H9 (cell line): ENCODE measurements at regions not wholly inside any gene's neighbourhood (a gene's known extent, or its start where the extent isn't known, plus 50 kb on each side); places are given as distances from the start of the nearest gene placed in this dataset.

Experiments used
- DNase-seq: peaks from one replicate; pipeline ENCODE4 v3.0.0-alpha.2; 2017
- H2AFZ ChIP-seq: one replicate; pipeline ENCODE4 v1.6.1; 2013; ENCODE audit warnings: mild to moderate bottlenecking, low read length, control low read depth, moderate library complexity
- H2AK5ac ChIP-seq: 2 replicates; pipeline ENCODE4 v1.6.1; 2013; ENCODE audit warnings: low read length, control low read depth, mixed read lengths; ENCODE audit not compliant: insufficient read length
- H2BK120ac ChIP-seq: one replicate; pipeline ENCODE4 v1.6.1; 2013; ENCODE audit warnings: low read depth, mild to moderate bottlenecking, low read length, control low read depth, inconsistent platforms; ENCODE audit not compliant: poor library complexity, severe bottlenecking
- H2BK12ac ChIP-seq: 2 replicates; pipeline ENCODE4 v1.6.1; 2013; ENCODE audit warnings: low read length, control low read depth, mixed read lengths, low read depth; ENCODE audit not compliant: insufficient read length
- H2BK15ac ChIP-seq: 2 replicates; pipeline ENCODE4 v1.6.1; 2013; ENCODE audit warnings: low read depth, low read length, control low read depth
- H2BK20ac ChIP-seq: one replicate; pipeline ENCODE4 v1.6.1; 2013; ENCODE audit warnings: low read depth, mild to moderate bottlenecking, low read length, control low read depth, inconsistent platforms; ENCODE audit not compliant: poor library complexity, severe bottlenecking
- H2BK5ac ChIP-seq: 2 replicates; pipeline ENCODE4 v1.6.1; 2013; ENCODE audit warnings: low read length, control low read depth, mixed read lengths; ENCODE audit not compliant: insufficient read length
- H3K14ac ChIP-seq: 2 replicates; pipeline ENCODE4 v1.6.1; 2013; ENCODE audit warnings: low read length, control low read depth; ENCODE audit not compliant: insufficient read depth
- H3K18ac ChIP-seq: 2 replicates; pipeline ENCODE4 v1.6.1; 2013; ENCODE audit warnings: low read depth, mild to moderate bottlenecking, mixed read lengths, low read length, control low read depth; ENCODE audit not compliant: insufficient read length
- H3K23ac ChIP-seq: 2 replicates; pipeline ENCODE4 v1.6.1; 2013; ENCODE audit warnings: low read length, control low read depth, mixed read lengths, low read depth; ENCODE audit not compliant: insufficient read length
- H3K23me2 ChIP-seq: 2 replicates; pipeline ENCODE4 v1.6.1; 2013; ENCODE audit warnings: low read depth, mild to moderate bottlenecking, mixed read lengths, low read length, control low read depth; ENCODE audit not compliant: insufficient read length, poor library complexity, severe bottlenecking
- H3K27ac ChIP-seq: 2 replicates; pipeline ENCODE4 v1.5.1; 2013; ENCODE audit warnings: low read length, control low read depth, mixed read lengths, low read depth; ENCODE audit not compliant: insufficient read length
- H3K27me3 ChIP-seq: 2 replicates; pipeline ENCODE4 v1.6.1; 2013; ENCODE audit warnings: low read length, control low read depth, inconsistent platforms; ENCODE audit not compliant: insufficient read depth
- H3K4ac ChIP-seq: 2 replicates; pipeline ENCODE4 v1.6.1; 2013; ENCODE audit warnings: low read depth, mild to moderate bottlenecking, control low read depth, inconsistent platforms, low read length, moderate library complexity
- H3K4me1 ChIP-seq: 2 replicates; pipeline ENCODE4 v1.6.1; 2013; ENCODE audit warnings: low read length, control low read depth, inconsistent platforms; ENCODE audit not compliant: insufficient read depth
- H3K4me2 ChIP-seq: 2 replicates; pipeline ENCODE4 v1.6.1; 2013; ENCODE audit warnings: low read length, control low read depth, mixed read lengths; ENCODE audit not compliant: insufficient read length, insufficient read depth
- H3K56ac ChIP-seq: 2 replicates; pipeline ENCODE4 v1.6.1; 2013; ENCODE audit warnings: low read depth, mild to moderate bottlenecking, mixed read lengths, low read length, control low read depth; ENCODE audit not compliant: insufficient read length
- H3K79me1 ChIP-seq: 2 replicates; pipeline ENCODE4 v1.6.1; 2013; ENCODE audit warnings: low read depth, mild to moderate bottlenecking, moderate library complexity, low read length, control low read depth, inconsistent platforms; ENCODE audit not compliant: insufficient read depth, poor library complexity, severe bottlenecking
- H3K79me2 ChIP-seq: 2 replicates; pipeline ENCODE4 v1.6.1; 2013; ENCODE audit warnings: low read length, control low read depth, inconsistent platforms; ENCODE audit not compliant: insufficient read depth
- H3K9ac ChIP-seq: 2 replicates; pipeline ENCODE4 v1.6.1; 2013; ENCODE audit warnings: low read length, control low read depth, mixed read lengths; ENCODE audit not compliant: insufficient read length; ENCODE audit errors: extremely low read depth
- H3K9me3 ChIP-seq: one replicate; pipeline ENCODE4 v1.6.1; 2013; ENCODE audit warnings: low read depth, low read length, inconsistent platforms; ENCODE audit not compliant: control insufficient read depth
- H3T11ph ChIP-seq: one replicate; pipeline ENCODE4 v1.6.1; 2013; ENCODE audit warnings: mild to moderate bottlenecking, low read length, control low read depth, inconsistent platforms
- H4K20me1 ChIP-seq: one replicate; pipeline ENCODE4 v1.6.1; 2013; ENCODE audit not compliant: control insufficient read depth, insufficient read length, insufficient read depth
- H4K5ac ChIP-seq: 2 replicates; pipeline ENCODE4 v1.6.1; 2013; ENCODE audit warnings: low read depth, mild to moderate bottlenecking, mixed read lengths, low read length, control low read depth; ENCODE audit not compliant: insufficient read length
- H4K8ac ChIP-seq: replicated peaks from 2 replicates; pipeline ENCODE4 v1.6.1; 2013; ENCODE audit warnings: low read length, control low read depth, mixed read lengths, low read depth; ENCODE audit not compliant: insufficient read length
- H4K91ac ChIP-seq: 2 replicates; pipeline ENCODE4 v1.6.1; 2013; ENCODE audit warnings: low read depth, mild to moderate bottlenecking, moderate library complexity, mixed read lengths, low read length, control low read depth; ENCODE audit not compliant: insufficient read length
- H3K27ac Mint-ChIP-seq, 3 experiments: 2 replicates in 2 of 3; 3 replicates in 1 of 3; pipeline ENCODE4 v1.8.0; 2020 to 2021; ENCODE audit warnings: mixed read lengths in 3 of 3, mild to moderate bottlenecking in 1 of 3, moderate library complexity in 1 of 3
- H3K27me3 Mint-ChIP-seq: 2 replicates; pipeline ENCODE4 v1.8.0; 2021; ENCODE audit warnings: low read depth, mild to moderate bottlenecking, moderate library complexity, mixed read lengths
- H3K36me3 Mint-ChIP-seq, 3 experiments: 2 replicates in 2 of 3; 3 replicates in 1 of 3; pipeline ENCODE4 v1.8.0; 2020 to 2021; ENCODE audit warnings: low read depth in 3 of 3, mixed read lengths in 3 of 3; ENCODE audit not compliant: insufficient read depth in 1 of 3
- H3K4me1 Mint-ChIP-seq, 2 experiments: 2 replicates each; pipeline ENCODE4 v1.8.0; 2020; ENCODE audit warnings: mixed read lengths in 2 of 2
- H3K4me3 Mint-ChIP-seq, 2 experiments: 2 replicates in 1 of 2; 3 replicates in 1 of 2; pipeline ENCODE4 v1.8.0; 2020 to 2021; ENCODE audit warnings: mild to moderate bottlenecking in 2 of 2, mixed read lengths in 2 of 2, moderate library complexity in 1 of 2
- H3K9me3 Mint-ChIP-seq, 2 experiments: 2 replicates in 1 of 2; 3 replicates in 1 of 2; pipeline ENCODE4 v1.8.0; 2020; ENCODE audit warnings: mild to moderate bottlenecking in 2 of 2, mixed read lengths in 2 of 2, moderate library complexity in 1 of 2
- WGBS: extraction: QIAGEN DNeasy Blood & Tissue Kit; methylation state at CpG from one replicate; pipeline ENCODE4 v1.1.7; 2013; ENCODE audit warnings: missing lambda C conversion rate, low lambda C conversion rate, mixed read lengths; ENCODE audit not compliant: insufficient read length; ENCODE audit errors: extremely low coverage; 5-methylcytosine and 5-hydroxymethylcytosine counted together
- TF ChIP-seq, protein P1 (sequence below): fragments of 200-600 bp; sonication (generic); conservative IDR thresholded peaks from 3 replicates; pipeline ENCODE4 v1.8.0; 2021; ENCODE audit warnings: antibody characterized with exemption, mild to moderate bottlenecking

DNA sequence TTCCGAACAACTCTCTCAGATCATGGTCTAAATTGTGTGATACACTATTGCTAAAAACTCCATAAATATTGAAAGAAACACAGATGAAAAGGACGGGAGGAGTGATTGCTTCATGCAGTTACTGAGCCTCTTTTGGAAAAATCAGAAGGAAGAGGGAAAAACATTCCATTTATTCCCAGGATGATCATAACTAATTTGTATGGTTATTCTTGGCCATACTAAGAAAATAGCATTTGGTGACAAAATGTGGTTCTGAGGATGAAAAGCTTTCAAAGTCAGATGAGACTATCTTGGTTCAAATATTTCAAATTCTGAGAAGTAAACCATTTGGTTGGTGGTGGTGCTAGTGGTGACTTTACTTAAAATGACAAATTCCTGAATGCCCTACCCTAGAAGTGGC is 305.4 kb upstream of the LDB2 start:
- H3K23me2 ChIP-seq = no peaks in the 10 kb centered on the region
- no peaks in the 10 kb centered on the region for H3K79me1 ChIP-seq
- no peak overlapping the region for H3K14ac ChIP-seq
- H4K91ac ChIP-seq = no peak overlapping the region
- H3K27me3 ChIP-seq = no peaks in the 10 kb centered on the region
- Mint-ChIP-seq H3K36me3 (no peaks in the 10 kb centered on the region), H3K9me3 (peaks cover 0 to 2% of the 10 kb centered on the region in 2 experiments; a peak in 3 of 5 replicates), H3K27me3 (no peaks in the 10 kb centered on the region), H3K27ac (no peak overlapping the region), H3K4me3 (no peak overlapping the region), H3K4me1 (no peaks in the 10 kb centered on the region)
- no peaks in the 10 kb centered on the region for H4K20me1 ChIP-seq
- no peak overlapping the region for H3K9ac ChIP-seq
- no peak overlapping the region for H2BK20ac ChIP-seq
- no peak overlapping the region for H3K4me2 ChIP-seq
- no CpG with 5 or more reads among the region's 2 CpGs for WGBS
- H4K8ac ChIP-seq = no peak overlapping the region
- no peak overlapping the region for H3K4ac ChIP-seq
- H3K23ac ChIP-seq = no peak overlapping the region
- DNase-seq = no peak
- no peaks in the 10 kb centered on the region for H3K79me2 ChIP-seq
- H3K4me1 ChIP-seq = no peaks in the 10 kb centered on the region
- H3T11ph ChIP-seq = no peak overlapping the region
- no peak overlapping the region for H3K18ac ChIP-seq
- no peak overlapping the region for H3K56ac ChIP-seq
- H2BK12ac ChIP-seq = no peak overlapping the region
- H2BK5ac ChIP-seq = no peak overlapping the region
- no peak overlapping the region for H2AK5ac ChIP-seq
- no peak overlapping the region for H2AFZ ChIP-seq
- H2BK15ac ChIP-seq = no peak overlapping the region
- H3K27ac ChIP-seq = no peak overlapping the region
- TF ChIP-seq, protein P1, sequence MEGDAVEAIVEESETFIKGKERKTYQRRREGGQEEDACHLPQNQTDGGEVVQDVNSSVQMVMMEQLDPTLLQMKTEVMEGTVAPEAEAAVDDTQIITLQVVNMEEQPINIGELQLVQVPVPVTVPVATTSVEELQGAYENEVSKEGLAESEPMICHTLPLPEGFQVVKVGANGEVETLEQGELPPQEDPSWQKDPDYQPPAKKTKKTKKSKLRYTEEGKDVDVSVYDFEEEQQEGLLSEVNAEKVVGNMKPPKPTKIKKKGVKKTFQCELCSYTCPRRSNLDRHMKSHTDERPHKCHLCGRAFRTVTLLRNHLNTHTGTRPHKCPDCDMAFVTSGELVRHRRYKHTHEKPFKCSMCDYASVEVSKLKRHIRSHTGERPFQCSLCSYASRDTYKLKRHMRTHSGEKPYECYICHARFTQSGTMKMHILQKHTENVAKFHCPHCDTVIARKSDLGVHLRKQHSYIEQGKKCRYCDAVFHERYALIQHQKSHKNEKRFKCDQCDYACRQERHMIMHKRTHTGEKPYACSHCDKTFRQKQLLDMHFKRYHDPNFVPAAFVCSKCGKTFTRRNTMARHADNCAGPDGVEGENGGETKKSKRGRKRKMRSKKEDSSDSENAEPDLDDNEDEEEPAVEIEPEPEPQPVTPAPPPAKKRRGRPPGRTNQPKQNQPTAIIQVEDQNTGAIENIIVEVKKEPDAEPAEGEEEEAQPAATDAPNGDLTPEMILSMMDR = no peak
- H2BK120ac ChIP-seq = no peak overlapping the region
- H3K9me3 ChIP-seq = no peaks in the 10 kb centered on the region
- H4K5ac ChIP-seq = no peak overlapping the region
